ENCODE measurements at regions not wholly inside any gene's neighbourhood (a gene's known extent, or its start where the extent isn't known, plus 50 kb on each side); places are given as distances from the start of the nearest gene placed in this dataset.

DNA sequence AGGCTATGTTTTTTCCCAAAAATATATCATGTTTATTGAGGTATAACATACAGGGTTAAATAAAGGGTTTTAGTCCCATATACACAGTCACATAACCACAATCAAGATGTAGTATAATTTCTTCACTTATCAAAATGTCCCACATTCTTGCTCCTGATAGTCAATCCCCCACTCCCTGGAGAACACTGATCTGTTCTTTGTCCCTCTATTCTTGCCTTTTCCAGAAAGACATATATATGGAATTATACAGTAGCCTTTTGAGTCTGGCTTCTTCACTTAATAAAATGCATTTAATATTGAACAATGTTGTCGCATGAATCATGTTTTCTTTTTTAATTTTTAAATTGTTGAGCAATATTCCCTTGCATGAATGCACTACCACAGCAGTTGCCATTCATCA, 1059.7 kb downstream of the TSN start:
- DNase-seq = no peak
- 95 to 97% (median 96%) methylated on average over 1 of the region's 1 CpG for WGBS, 3 donors
- Histone ChIP-seq H3K36me3 (ENCODE audit: insufficient read depth in 1 of 2, low read depth in 1 of 2) (no peaks in the 10 kb centered on the region), H3K4me1 (no peaks in the 10 kb centered on the region), H3K27me3 (ENCODE audit: insufficient read depth in 3 of 3, low read length in 2 of 3) (no peaks in the 10 kb centered on the region), H3K9me3 (no peaks in the 10 kb centered on the region), H3K4me3 (no peak overlapping the region), H3K27ac (no peak overlapping the region)
- TF ChIP-seq, protein P1, sequence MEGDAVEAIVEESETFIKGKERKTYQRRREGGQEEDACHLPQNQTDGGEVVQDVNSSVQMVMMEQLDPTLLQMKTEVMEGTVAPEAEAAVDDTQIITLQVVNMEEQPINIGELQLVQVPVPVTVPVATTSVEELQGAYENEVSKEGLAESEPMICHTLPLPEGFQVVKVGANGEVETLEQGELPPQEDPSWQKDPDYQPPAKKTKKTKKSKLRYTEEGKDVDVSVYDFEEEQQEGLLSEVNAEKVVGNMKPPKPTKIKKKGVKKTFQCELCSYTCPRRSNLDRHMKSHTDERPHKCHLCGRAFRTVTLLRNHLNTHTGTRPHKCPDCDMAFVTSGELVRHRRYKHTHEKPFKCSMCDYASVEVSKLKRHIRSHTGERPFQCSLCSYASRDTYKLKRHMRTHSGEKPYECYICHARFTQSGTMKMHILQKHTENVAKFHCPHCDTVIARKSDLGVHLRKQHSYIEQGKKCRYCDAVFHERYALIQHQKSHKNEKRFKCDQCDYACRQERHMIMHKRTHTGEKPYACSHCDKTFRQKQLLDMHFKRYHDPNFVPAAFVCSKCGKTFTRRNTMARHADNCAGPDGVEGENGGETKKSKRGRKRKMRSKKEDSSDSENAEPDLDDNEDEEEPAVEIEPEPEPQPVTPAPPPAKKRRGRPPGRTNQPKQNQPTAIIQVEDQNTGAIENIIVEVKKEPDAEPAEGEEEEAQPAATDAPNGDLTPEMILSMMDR (IDR thresholded peaks at IDR 0.05) = no peak
- ATAC-seq = no peak
- intact Hi-C loops (cut with DNase I) = no loop called here

GRCh38 chr2:122816803-122817202, 1061.4 kb downstream of the TSN start:
- ATAC-seq (no peak), DNase-seq (no peak)
- Histone ChIP-seq H3K27me3 (ENCODE audit: insufficient read depth in 3 of 3, low read length in 2 of 3) (no peaks in the 10 kb centered on the region), H3K27ac (no peak overlapping the region), H3K4me3 (no peak overlapping the region), H3K4me1 (no peaks in the 10 kb centered on the region), H3K9me3 (no peaks in the 10 kb centered on the region), H3K36me3 (ENCODE audit: insufficient read depth in 1 of 2, low read depth in 1 of 2) (no peaks in the 10 kb centered on the region)
- intact Hi-C loops (cut with DNase I) = no loop called here
- 31 to 39% (median 34%) methylated on average over 3 of the region's 3 CpGs for WGBS, 3 donors
- TF ChIP-seq, protein P1 (IDR thresholded peaks at IDR 0.05) = no peak

DNA sequence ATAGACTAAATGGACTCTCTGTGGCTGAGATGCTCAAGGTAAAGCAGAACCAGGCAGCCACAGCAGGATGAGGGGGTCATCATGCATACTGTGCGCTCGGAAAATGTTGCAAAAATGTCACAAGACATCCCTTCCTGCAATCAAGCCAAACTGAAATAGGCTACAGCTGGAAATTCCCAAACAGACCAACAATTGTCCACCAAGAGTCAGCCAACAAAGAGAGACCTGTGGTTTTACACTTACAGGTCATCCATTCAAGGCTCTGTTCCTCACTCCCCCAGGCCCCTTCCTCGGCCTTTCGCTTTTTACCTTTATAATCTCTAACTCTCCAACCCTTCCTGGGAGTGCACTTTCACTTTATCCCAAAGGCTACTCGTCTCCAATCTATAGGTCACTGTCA, 1066.9 kb downstream of the TSN start:
- 84 to 92% (median 88%) methylated on average over 5 of the region's 5 CpGs for WGBS, 3 donors
- no peak for DNase-seq
- Histone ChIP-seq H3K27me3 (ENCODE audit: insufficient read depth in 3 of 3, low read length in 2 of 3) (peaks cover 0 to 2% (median 0%) of the 10 kb centered on the region in 3 donors), H3K4me3 (no peak overlapping the region), H3K9me3 (no peaks in the 10 kb centered on the region), H3K36me3 (ENCODE audit: insufficient read depth in 1 of 2, low read depth in 1 of 2) (no peaks in the 10 kb centered on the region), H3K27ac (no peak overlapping the region), H3K4me1 (no peaks in the 10 kb centered on the region)
- intact Hi-C loops (cut with DNase I) = no loop called here
- ATAC-seq = no peak
- TF ChIP-seq, protein P1 (IDR thresholded peaks at IDR 0.05) = no peak

DNA sequence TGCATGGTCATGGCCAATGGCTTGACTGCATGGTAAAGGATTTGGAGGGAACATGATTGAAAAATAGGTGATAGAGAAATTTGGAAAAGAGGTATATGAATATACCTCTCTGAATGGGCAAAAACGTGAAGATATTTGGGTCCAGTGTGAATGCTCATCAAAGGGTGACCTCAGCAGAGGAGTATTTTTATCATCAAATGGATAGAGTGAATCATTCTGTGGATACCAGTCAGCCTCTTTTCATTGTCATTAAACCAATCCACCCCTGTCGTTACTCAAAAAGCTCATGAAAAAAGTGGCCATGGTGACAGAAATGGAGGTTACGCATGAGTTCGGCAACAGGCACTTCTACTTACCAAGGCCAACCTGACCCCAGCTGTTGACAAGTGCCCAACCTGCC, 1074.7 kb downstream of the TSN start:
- Histone ChIP-seq H3K36me3 (ENCODE audit: insufficient read depth in 1 of 2, low read depth in 1 of 2) (no peaks in the 10 kb centered on the region), H3K27ac (no peak overlapping the region), H3K9me3 (no peaks in the 10 kb centered on the region), H3K4me1 (no peaks in the 10 kb centered on the region), H3K27me3 (ENCODE audit: insufficient read depth in 3 of 3, low read length in 2 of 3) (no peaks in the 10 kb centered on the region), H3K4me3 (no peak overlapping the region)
- no peak for DNase-seq
- intact Hi-C loops (cut with DNase I) = no loop called here
- ATAC-seq = no peak
- TF ChIP-seq, protein P1 (IDR thresholded peaks at IDR 0.05) = no peak
- WGBS, 3 donors = 77 to 86% (median 79%) methylated on average over 4 of the region's 4 CpGs

DNA sequence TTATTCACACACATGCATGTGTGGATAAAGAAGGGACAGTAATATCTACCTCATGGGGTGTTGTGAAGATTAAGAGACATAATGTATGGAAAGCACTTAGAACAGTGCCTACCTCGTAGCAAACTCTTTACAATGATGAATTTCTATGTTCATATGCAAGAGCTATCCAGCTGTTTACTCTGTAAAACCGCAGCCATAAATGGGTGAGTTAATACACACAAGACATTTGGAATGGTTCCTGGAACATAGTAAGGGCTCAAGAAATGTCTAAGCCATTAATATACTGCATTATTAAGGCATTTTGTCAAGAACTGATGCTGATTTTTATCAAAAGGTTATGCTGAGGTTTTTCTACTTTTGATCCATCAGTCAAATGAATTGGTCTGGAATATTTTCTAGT, 1076.2 kb downstream of the TSN start:
- H3K27ac ChIP-seq = no peak overlapping the region
- H3K4me1 ChIP-seq = no peaks in the 10 kb centered on the region
- no peaks in the 10 kb centered on the region for H3K36me3 ChIP-seq (ENCODE audit: insufficient read depth in 1 of 2, low read depth in 1 of 2)
- 47 to 57% (median 51%) methylated on average over 2 of the region's 2 CpGs for WGBS, 3 donors
- ATAC-seq = no peak
- intact Hi-C loops (cut with DNase I) = no loop called here
- H3K4me3 ChIP-seq = no peak overlapping the region
- DNase-seq = no peak
- no peaks in the 10 kb centered on the region for H3K9me3 ChIP-seq
- TF ChIP-seq, protein P1 (IDR thresholded peaks at IDR 0.05) = no peak
- no peaks in the 10 kb centered on the region for H3K27me3 ChIP-seq (ENCODE audit: insufficient read depth in 3 of 3, low read length in 2 of 3)
